IMR-90 (cell line): ENCODE measurements at regions not wholly inside any gene's neighbourhood (a gene's known extent, or its start where the extent isn't known, plus 50 kb on each side); places are given as distances from the start of the nearest gene placed in this dataset.

ENCODE experiments used
- ATAC-seq: fragments of 200-7000 bp; cut with Tn5 transposase; 2 replicates; pipeline ENCODE4 v1.9.1; 2020; ENCODE audit warnings: low read depth, mild to moderate bottlenecking, moderate library complexity
- BruUV-seq: library from RNA; stranded (reverse); fragments of 400-500 nt; replicated peaks from 2 replicates; lab custom pipeline; 2021; lab: Mats Ljungman, UMichigan
- CTCF ChIA-PET: fragments of 300-600 bp; formaldehyde crosslinking; extraction: SDS; loops from one replicate; lab custom pipeline; 2021; ENCODE audit warnings: antibody characterized with exemption; lab: Yijun Ruan, JAX
- POLR2A ChIA-PET: fragments of 300-600 bp; sonication (Branson Sonifier 250); formaldehyde crosslinking; loops from one replicate; lab custom pipeline; 2022; ENCODE audit warnings: antibody characterized with exemption; ENCODE audit not compliant: unreplicated experiment; lab: Charles Lee
- DNase-seq: peaks from one replicate; pipeline ENCODE4 v3.0.0; 2013
- H2AFZ ChIP-seq: replicated peaks from 2 replicates; pipeline ENCODE3; 2013; ENCODE audit warnings: low read length, mild to moderate bottlenecking; ENCODE audit not compliant: poor library complexity
- H2AK5ac ChIP-seq: 2 replicates; pipeline ENCODE4 v1.6.1; 2013; ENCODE audit warnings: low read depth, low read length, inconsistent platforms
- H2AK9ac ChIP-seq: replicated peaks from 2 replicates; pipeline ENCODE3; 2013; ENCODE audit warnings: mild to moderate bottlenecking, low read depth, low read length, moderate library complexity; ENCODE audit not compliant: poor library complexity
- H2BK120ac ChIP-seq: 2 replicates; pipeline ENCODE4 v1.6.1; 2013; ENCODE audit warnings: low read depth, low read length, inconsistent platforms
- H2BK15ac ChIP-seq: 3 replicates; pipeline ENCODE4 v1.6.1; 2013; ENCODE audit warnings: low read depth, low read length, inconsistent platforms
- H2BK20ac ChIP-seq: 2 replicates; pipeline ENCODE4 v1.6.1; 2013; ENCODE audit warnings: low read depth, mild to moderate bottlenecking, inconsistent platforms, low read length, moderate library complexity
- H2BK5ac ChIP-seq: 2 replicates; pipeline ENCODE4 v1.6.1; 2013; ENCODE audit warnings: mild to moderate bottlenecking, low read depth, low read length, inconsistent platforms; ENCODE audit not compliant: poor library complexity, severe bottlenecking
- H3K14ac ChIP-seq: replicated peaks from 2 replicates; pipeline ENCODE4 v1.6.1; 2013; ENCODE audit warnings: low read depth, low read length, inconsistent platforms
- H3K18ac ChIP-seq: 2 replicates; pipeline ENCODE4 v1.6.1; 2013; ENCODE audit warnings: low read depth, low read length, control low read depth
- H3K23ac ChIP-seq: 2 replicates; pipeline ENCODE4 v1.6.1; 2013; ENCODE audit warnings: low read depth, low read length, inconsistent platforms
- H3K27ac ChIP-seq: 2 replicates; pipeline ENCODE4 v1.5.1; 2013; ENCODE audit warnings: mild to moderate bottlenecking, control low read depth, low read length; ENCODE audit not compliant: insufficient read depth
- H3K27me3 ChIP-seq: 2 replicates; pipeline ENCODE4 v1.6.1; 2013; ENCODE audit warnings: low read length; ENCODE audit not compliant: control insufficient read depth, insufficient read depth
- H3K36me3 ChIP-seq: 2 replicates; pipeline ENCODE4 v1.6.1; 2013; ENCODE audit warnings: low read length, mixed read lengths; ENCODE audit not compliant: control insufficient read depth, insufficient read depth
- H3K4ac ChIP-seq: 2 replicates; pipeline ENCODE4 v1.6.1; 2013; ENCODE audit warnings: low read depth, low read length, inconsistent platforms
- H3K4me1 ChIP-seq: 2 replicates; pipeline ENCODE4 v1.6.1; 2013; ENCODE audit warnings: low read length, mixed read lengths; ENCODE audit not compliant: control insufficient read depth, insufficient read depth
- H3K4me2 ChIP-seq: 2 replicates; pipeline ENCODE4 v1.6.1; 2013; ENCODE audit warnings: low read depth, mild to moderate bottlenecking, control low read depth, low read length, moderate library complexity
- H3K4me3 ChIP-seq: 2 replicates; pipeline ENCODE4 v1.5.1; 2013; ENCODE audit warnings: low read depth, mild to moderate bottlenecking, control low read depth, low read length, moderate library complexity; ENCODE audit not compliant: insufficient read depth
- H3K56ac ChIP-seq: 2 replicates; pipeline ENCODE4 v1.6.1; 2013; ENCODE audit warnings: low read length, inconsistent platforms; ENCODE audit not compliant: insufficient read depth; ENCODE audit errors: extremely low read depth
- H3K79me1 ChIP-seq, 2 experiments: 2 replicates each; pipeline ENCODE4 v1.6.1; 2013; ENCODE audit warnings: low read length in 2 of 2, inconsistent platforms in 1 of 2, low read depth in 1 of 2
- H3K9ac ChIP-seq: 2 replicates; pipeline ENCODE4 v1.6.1; 2013; ENCODE audit warnings: low read depth, low read length, control low read depth
- H3K9me1 ChIP-seq: 2 replicates; pipeline ENCODE4 v1.6.1; 2013; ENCODE audit warnings: low read length, inconsistent platforms; ENCODE audit not compliant: insufficient read depth
- H3K9me3 ChIP-seq: 2 replicates; pipeline ENCODE4 v1.6.1; 2013; ENCODE audit warnings: low read length; ENCODE audit not compliant: control insufficient read depth, insufficient read depth
- H4K20me1 ChIP-seq: 2 replicates; pipeline ENCODE4 v1.6.1; 2013; ENCODE audit warnings: low read length, inconsistent platforms; ENCODE audit not compliant: insufficient read depth
- H4K5ac ChIP-seq: 2 replicates; pipeline ENCODE4 v1.6.1; 2013; ENCODE audit warnings: mild to moderate bottlenecking, low read depth, low read length, control low read depth
- H4K8ac ChIP-seq, 2 experiments: 2 replicates each; pipeline ENCODE4 v1.6.1; 2013; ENCODE audit warnings: low read depth in 2 of 2, low read length in 2 of 2, control low read depth in 1 of 2, inconsistent platforms in 1 of 2
- H4K91ac ChIP-seq: 2 replicates; pipeline ENCODE4 v1.6.1; 2013; ENCODE audit warnings: low read depth, low read length, inconsistent platforms; ENCODE audit not compliant: insufficient read depth
- CEBPB ChIP-seq: IDR thresholded peaks from 2 replicates; pipeline ENCODE4 v1.6.1; 2012; ENCODE audit warnings: low read depth, low read length, improper control_type of control experiment
- CTCF ChIP-seq: conservative IDR thresholded peaks from 2 replicates; pipeline ENCODE4 v1.5.1; 2012; ENCODE audit warnings: mild to moderate bottlenecking, low read depth, low read length, improper control_type of control experiment
- FOS ChIP-seq: fragments of 150-350 bp; IDR thresholded peaks from 2 replicates; pipeline ENCODE4 v1.6.1; 2016; ENCODE audit warnings: low read depth, low read length
- MAFK ChIP-seq: IDR thresholded peaks from 2 replicates; pipeline ENCODE4 v1.6.1; 2012; ENCODE audit warnings: low read depth, low read length, improper control_type of control experiment
- MAZ ChIP-seq: IDR thresholded peaks from 2 replicates; pipeline ENCODE4 v1.6.1; 2012; ENCODE audit warnings: low read depth, mild to moderate bottlenecking, low read length, improper control_type of control experiment, moderate library complexity, borderline replicate concordance
- MXI1 ChIP-seq: IDR thresholded peaks from 2 replicates; pipeline ENCODE4 v1.6.1; 2012; ENCODE audit warnings: low read depth, mild to moderate bottlenecking, low read length, moderate library complexity, borderline replicate concordance
- POLR2A ChIP-seq: IDR thresholded peaks from 2 replicates; pipeline ENCODE4 v1.6.1; 2012; ENCODE audit warnings: mild to moderate bottlenecking, low read depth, low read length
- RFX5 ChIP-seq: IDR thresholded peaks from 2 replicates; pipeline ENCODE4 v1.8.0; 2012; ENCODE audit warnings: low read depth, mild to moderate bottlenecking, low read length, moderate library complexity
- SMC3 ChIP-seq: fragments of 150-350 bp; IDR thresholded peaks from 2 replicates; pipeline ENCODE4 v1.6.1; 2016; ENCODE audit warnings: low read depth, mild to moderate bottlenecking, antibody characterized with exemption, low read length, moderate library complexity
- USF2 ChIP-seq: fragments of 150-350 bp; IDR thresholded peaks from 2 replicates; pipeline ENCODE4 v1.6.1; 2017; ENCODE audit warnings: mild to moderate bottlenecking, antibody characterized with exemption, low read length, low read depth
- WGBS, 2 experiments: methylation state at CpG; one replicate each; pipeline versions ENCODE4 v1.1.5 to v1.1.7; 2013; ENCODE audit warnings: missing lambda C conversion rate in 2 of 2; ENCODE audit not compliant: insufficient read length in 1 of 2; ENCODE audit errors: extremely low coverage in 2 of 2; 5-methylcytosine and 5-hydroxymethylcytosine counted together
- dilution Hi-C: fragments of 300-500 bp; cut with HindIII; formaldehyde crosslinking; loops from one replicate; pipeline ENCODE4 v1.14.3; 2018; ENCODE audit warnings: low sequenced_read_pairs; ENCODE audit not compliant: unreplicated experiment
- in situ Hi-C: fragments of 300-500 bp; cut with MboI; formaldehyde crosslinking; loops from 3 replicates; pipeline ENCODE4 v1.14.3; 2019; ENCODE audit warnings: low sequenced_read_pairs, inconsistent platforms, mixed read lengths
- intact Hi-C: fragments of 100-400 bp; cut with micrococcal nuclease; formaldehyde crosslinking; loops from 2 replicates; pipeline ENCODE4 v1.10.0; 2022

GRCh38 chr11:116644201-116644940 lies 128.4 kb downstream of the BUD13 start:
- intact Hi-C loops, result no loop called here

More at GRCh38 chr11:116644201-116644940, 128.4 kb downstream of the BUD13 start:
- no peaks in the 10 kb centered on the region for H3K4me1 ChIP-seq
- no peak overlapping the region for H2BK15ac ChIP-seq
- dilution Hi-C loops, result no loop called here
- no peak overlapping the region for H3K14ac ChIP-seq
- H2AK5ac ChIP-seq, result no peak overlapping the region
- no peaks in the 10 kb centered on the region; the same call in 1 of the 2 replicates for H3K27me3 ChIP-seq
- H3K27ac ChIP-seq, result no peak overlapping the region
- no peak overlapping the region for H3K4me3 ChIP-seq
- CTCF ChIA-PET, result no interaction called here
- no peak overlapping the region for H2BK5ac ChIP-seq
- H3K36me3 ChIP-seq, result no peaks in the 10 kb centered on the region
- no peak overlapping the region for H3K56ac ChIP-seq
- H4K91ac ChIP-seq, result no peak overlapping the region
- BruUV-seq, result no TSS peak
- ATAC-seq (no peak), DNase-seq (no peak)
- no peaks in the 10 kb centered on the region for H3K79me1 ChIP-seq
- H3K9me1 ChIP-seq, result no peaks in the 10 kb centered on the region
- no peak overlapping the region for H2AFZ ChIP-seq
- TF ChIP-seq MAZ, result no peak
- no peak for TF ChIP-seq CTCF
- no peak for TF ChIP-seq MXI1
- TF ChIP-seq CEBPB, result no peak
- no peak for TF ChIP-seq USF2
- no peak for TF ChIP-seq SMC3
- no peak for TF ChIP-seq POLR2A
- TF ChIP-seq RFX5, result no peak
- no peak for TF ChIP-seq MAFK
- no peak for TF ChIP-seq FOS
- H3K4ac ChIP-seq, result no peak overlapping the region
- H4K5ac ChIP-seq, result no peak overlapping the region
- H4K8ac ChIP-seq, result no peak overlapping the region
- in situ Hi-C loops, result no loop called here
- no peak overlapping the region for H3K18ac ChIP-seq
- H3K23ac ChIP-seq, result no peak overlapping the region
- no peak overlapping the region for H2AK9ac ChIP-seq
- H3K9me3 ChIP-seq, result no peaks in the 10 kb centered on the region; the same call in 1 of the 2 replicates
- no peak overlapping the region for H3K4me2 ChIP-seq
- H3K9ac ChIP-seq, result no peak overlapping the region
- no peaks in the 10 kb centered on the region for H4K20me1 ChIP-seq
- no peak overlapping the region for H2BK120ac ChIP-seq
- POLR2A ChIA-PET, result no interaction called here
- no peak overlapping the region for H2BK20ac ChIP-seq
- WGBS, 2 experiments, result 35% methylated on average over 6 of the region's 16 CpGs; no CpG with 5 or more reads in 1 of the 2 experiments
